Right ventricle myocardium inferior (tissue), 1 donor: ENCODE measurements at regions not wholly inside any gene's neighbourhood (a gene's known extent, or its start where the extent isn't known, plus 50 kb on each side); places are given as distances from the start of the nearest gene placed in this dataset.

Experiments used
- ATAC-seq: fragments of 200-7000 bp; cut with Tn5 transposase; one replicate; pipeline ENCODE4 v1.9.1; 2020; ENCODE audit warnings: mild to moderate bottlenecking, moderate library complexity
- DNase-seq: peaks from one replicate; pipeline ENCODE4 v3.0.0; 2021; ENCODE audit errors: missing footprints
- intact Hi-C: fragments of 100-400 bp; cut with DNase I; formaldehyde crosslinking; loops from one replicate; pipeline ENCODE4 v1.11.0; 2022
- donor health status: DM: no; HTN: yes; CAD: no; lungs with severe emphysema.

GRCh38 chr2:16010011-16010410, 69.7 kb downstream of the MYCN start:
- no peak for ATAC-seq
- intact Hi-C loops, result no loop called here

GRCh38 chr2:16009560-16009959, 69.2 kb downstream of the MYCN start:
- no peak for DNase-seq
- no peak for ATAC-seq
- intact Hi-C loops, result no loop called here

More at GRCh38 chr2:16010011-16010410, 69.7 kb downstream of the MYCN start:
- DNase-seq, result no peak

DNA sequence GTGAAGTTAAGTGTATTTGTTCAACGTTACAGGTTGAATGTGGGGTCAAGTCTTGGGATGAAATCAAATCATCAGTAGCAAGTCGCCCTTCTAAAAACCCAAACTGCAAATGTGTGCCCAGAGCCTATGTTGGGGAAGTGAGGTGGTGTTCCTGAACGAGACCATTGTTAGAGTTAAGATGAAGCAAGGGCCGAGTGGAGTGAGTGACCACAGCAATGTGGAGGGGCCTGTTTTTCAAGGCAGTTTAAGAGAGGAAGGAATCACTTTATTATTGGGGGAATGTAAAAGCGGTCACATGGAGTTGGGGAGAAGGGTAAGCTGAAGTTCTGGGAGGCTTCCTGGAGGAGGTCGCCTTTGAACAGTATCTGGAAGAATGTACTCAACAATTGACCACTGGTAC, 68.5 kb downstream of the MYCN start:
- intact Hi-C loops, result no loop called here
- no peak for ATAC-seq
- no peak for DNase-seq

DNA sequence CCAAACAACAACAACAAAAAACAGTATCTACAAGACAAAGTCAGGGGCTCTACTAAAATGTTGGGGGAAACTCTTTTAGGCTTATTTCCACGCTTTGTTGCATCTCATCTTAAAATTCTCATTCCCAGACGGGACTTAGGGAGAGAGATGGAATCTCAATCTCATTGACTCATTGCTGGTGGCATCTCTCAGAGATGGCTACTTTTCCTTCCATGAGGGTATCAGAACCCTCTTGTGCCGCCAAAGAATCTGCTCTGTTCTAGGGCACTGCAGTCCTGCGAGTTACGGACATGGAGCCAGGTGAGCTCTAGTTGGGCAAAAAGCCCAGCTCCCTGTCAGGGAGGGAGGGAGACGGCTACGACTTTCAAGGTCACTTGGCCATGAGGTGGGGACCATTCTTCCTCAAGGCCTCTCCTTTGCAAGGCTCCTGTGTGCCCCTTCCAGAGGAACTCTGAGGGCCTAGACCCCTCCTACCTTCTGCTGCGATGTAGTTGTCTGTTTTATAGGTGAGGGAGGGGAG, 68.0 kb downstream of the MYCN start:
- intact Hi-C loops, result no loop called here
- ATAC-seq (no peak), DNase-seq (no peak)

GRCh38 chr2:16007167-16007934, 67.0 kb downstream of the MYCN start:
- ATAC-seq (no peak), DNase-seq (no peak)

GRCh38 chr2:16006537-16007166, 66.3 kb downstream of the MYCN start:
- intact Hi-C loops, result no loop called here
- DNase-seq (no peak), ATAC-seq (no peak)

More at GRCh38 chr2:16007167-16007934, 67.0 kb downstream of the MYCN start:
- intact Hi-C loops, result no loop called here

DNA sequence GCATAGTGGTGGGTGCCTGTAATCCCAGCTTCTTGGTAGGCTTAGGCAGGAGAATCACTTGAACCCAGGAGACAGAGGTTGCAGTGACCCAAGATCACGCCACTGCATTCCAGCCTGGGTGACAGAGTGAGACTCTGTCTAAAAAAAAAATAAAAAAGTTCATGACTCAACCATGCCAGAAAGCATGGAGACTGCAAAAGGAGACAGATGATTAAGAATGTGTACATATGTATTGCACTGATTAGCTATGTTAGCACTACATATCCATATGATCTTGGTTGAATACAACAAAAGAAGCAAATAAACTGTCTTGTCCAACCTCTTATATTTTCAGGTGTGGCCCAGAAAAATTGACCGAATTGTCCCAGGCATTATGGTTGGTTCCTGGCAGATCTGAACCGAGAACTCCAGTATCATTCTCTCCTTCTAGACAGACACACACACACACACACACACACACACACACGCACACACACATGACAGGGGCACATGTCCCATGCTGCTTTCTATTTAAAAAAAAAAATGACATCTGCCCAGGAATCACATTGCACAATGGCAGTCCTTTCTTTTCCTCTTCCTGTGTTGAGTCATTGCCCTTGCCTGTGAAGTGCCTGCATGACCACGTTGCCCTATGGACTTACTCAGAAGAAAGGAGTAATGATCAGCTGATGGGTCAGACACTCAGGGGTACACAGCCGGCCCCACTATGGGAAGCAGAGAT, 65.6 kb downstream of the MYCN start:
- ATAC-seq (no peak), DNase-seq (no peak)
- intact Hi-C loops, result no loop called here

GRCh38 chr2:16005389-16005788, 65.0 kb downstream of the MYCN start:
- ATAC-seq (no peak), DNase-seq (no peak)
- intact Hi-C loops, result no loop called here

- DNase-seq (no peak), ATAC-seq (no peak)
- intact Hi-C loops, result no loop called here
These were observed 63.5 kb downstream of the MYCN start for GRCh38 chr2:16003809-16004208.

DNA sequence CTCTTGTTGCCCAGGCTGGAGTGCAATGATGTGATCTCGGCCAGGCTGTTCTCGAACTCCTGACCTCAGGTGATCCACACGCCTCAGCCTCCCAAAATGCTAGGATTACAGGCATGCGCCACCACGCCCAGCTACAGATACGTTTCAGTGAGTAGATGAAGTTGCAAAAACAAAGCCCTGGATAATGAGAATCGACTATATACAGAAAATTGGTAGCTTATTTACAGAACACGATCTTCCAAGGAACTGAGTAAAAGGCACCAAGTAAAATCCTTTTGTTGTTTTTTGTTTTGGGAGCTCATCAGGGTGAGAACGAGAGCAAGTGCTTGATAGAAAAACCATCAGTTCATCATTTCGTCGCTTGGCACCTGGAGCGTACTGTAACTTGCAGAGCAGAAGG, 62.8 kb downstream of the MYCN start:
- intact Hi-C loops, result no loop called here
- ATAC-seq (no peak), DNase-seq (no peak)

GRCh38 chr2:16002575-16002974, 62.2 kb downstream of the MYCN start:
- ATAC-seq, result no peak
- intact Hi-C loops, result no loop called here
- no peak for DNase-seq

DNA sequence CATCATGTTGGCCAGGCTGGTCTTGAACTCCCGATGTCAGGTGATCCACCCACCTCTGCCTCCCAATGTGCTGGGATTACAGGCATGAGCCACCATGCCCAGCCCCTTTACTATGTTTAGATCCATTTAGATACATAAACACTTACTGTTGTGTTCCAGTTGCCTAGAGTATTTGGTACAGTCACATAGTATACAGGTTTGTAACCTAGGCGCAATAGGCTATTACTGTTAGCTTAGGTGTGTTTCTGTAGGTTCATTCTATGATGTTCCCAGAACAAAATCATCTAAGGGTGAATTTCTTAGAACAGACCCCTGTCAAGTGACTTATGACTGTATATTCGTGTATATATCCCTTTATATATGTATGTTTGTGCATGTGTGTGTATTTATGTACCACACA, 61.8 kb downstream of the MYCN start:
- ATAC-seq (no peak), DNase-seq (no peak)
- intact Hi-C loops, result no loop called here

DNA sequence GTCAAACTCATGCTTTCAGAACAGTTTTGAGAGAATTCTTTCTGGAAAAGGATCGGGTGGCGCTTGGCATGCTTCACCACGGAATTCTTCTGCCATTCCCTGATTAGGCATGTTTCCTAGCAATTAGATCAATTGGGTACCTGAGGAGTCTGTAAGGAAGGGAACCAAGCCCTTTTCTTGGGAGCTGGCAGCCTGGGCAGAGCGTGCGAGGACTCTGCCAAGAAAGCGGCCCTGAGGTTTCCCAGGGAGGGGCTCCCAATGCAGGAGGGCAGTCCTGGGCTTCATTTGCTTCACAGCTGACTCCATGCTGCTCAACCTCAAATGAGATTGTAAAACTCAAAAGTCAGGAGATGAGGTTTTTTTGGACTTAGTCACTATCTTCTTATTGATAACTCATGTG, 60.3 kb downstream of the MYCN start:
- ATAC-seq (no peak), DNase-seq (no peak)
- intact Hi-C loops, result no loop called here

- no peak for DNase-seq
- ATAC-seq, result no peak
- intact Hi-C loops, result no loop called here
These were observed 59.5 kb downstream of the MYCN start for GRCh38 chr2:15999596-16000469.

GRCh38 chr2:15997728-15998280, 57.5 kb downstream of the MYCN start:
- DNase-seq, result no peak
- ATAC-seq, result no peak
- intact Hi-C loops, result no loop called here

DNA sequence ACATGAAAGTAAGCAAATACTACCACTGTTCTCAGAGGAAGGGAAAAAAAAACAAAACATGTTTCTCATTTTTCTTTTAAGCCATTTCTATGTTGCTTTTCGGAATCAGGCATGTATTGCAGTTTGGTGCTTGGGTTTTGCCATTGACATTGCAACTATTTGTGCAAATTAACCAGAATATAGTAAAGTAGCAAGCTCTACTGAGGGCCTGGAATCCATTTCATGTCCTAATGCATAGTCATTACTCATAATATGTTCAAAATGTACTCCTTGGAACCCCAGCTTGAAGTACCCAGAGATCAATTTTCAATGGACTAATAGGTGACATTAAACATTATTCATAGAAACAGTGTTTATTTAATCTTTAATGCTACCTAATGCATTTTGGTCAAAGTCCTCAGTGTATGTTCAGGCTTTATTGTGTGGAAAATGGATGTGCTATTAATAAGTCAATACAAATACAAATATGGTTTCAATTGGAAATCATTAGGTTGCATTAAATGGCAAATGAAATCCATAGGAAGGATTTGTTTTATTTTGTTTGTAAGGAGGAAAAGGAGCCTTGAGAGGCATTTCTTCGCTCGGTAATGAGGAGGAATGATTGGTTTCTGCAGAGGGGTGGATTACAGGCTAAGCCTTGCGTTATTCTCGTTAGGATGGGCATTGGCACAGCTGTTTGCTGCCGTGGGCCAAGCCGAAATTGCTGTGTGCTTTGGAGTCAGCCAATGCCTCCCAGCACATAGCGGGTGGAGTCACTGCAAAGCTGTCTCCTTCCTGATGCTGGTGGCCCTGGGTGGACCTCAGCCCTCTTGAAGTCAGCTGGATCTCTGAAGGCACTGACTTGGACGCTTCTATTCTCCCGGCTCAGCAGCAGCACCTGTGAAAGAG, 56.4 kb downstream of the MYCN start:
- DNase-seq (no peak), ATAC-seq (no peak)
- intact Hi-C loops, result no loop called here
